IMR-90 (cell line): ENCODE measurements at regions not wholly inside any gene's neighbourhood (a gene's known extent, or its start where the extent isn't known, plus 50 kb on each side); places are given as distances from the start of the nearest gene placed in this dataset.

Experiments
- ATAC-seq: fragments of 200-7000 bp; cut with Tn5 transposase; 2 replicates; pipeline ENCODE4 v1.9.1; 2020; ENCODE audit warnings: low read depth, mild to moderate bottlenecking, moderate library complexity
- BruUV-seq: library from RNA; stranded (reverse); fragments of 400-500 nt; replicated peaks from 2 replicates; lab custom pipeline; 2021; lab: Mats Ljungman, UMichigan
- CTCF ChIA-PET: fragments of 300-600 bp; formaldehyde crosslinking; extraction: SDS; loops from one replicate; lab custom pipeline; 2021; ENCODE audit warnings: antibody characterized with exemption; lab: Yijun Ruan, JAX
- POLR2A ChIA-PET: fragments of 300-600 bp; sonication (Branson Sonifier 250); formaldehyde crosslinking; loops from one replicate; lab custom pipeline; 2022; ENCODE audit warnings: antibody characterized with exemption; ENCODE audit not compliant: unreplicated experiment; lab: Charles Lee
- DNase-seq: peaks from one replicate; pipeline ENCODE4 v3.0.0; 2013
- H2AFZ ChIP-seq: replicated peaks from 2 replicates; pipeline ENCODE3; 2013; ENCODE audit warnings: low read length, mild to moderate bottlenecking; ENCODE audit not compliant: poor library complexity
- H2AK5ac ChIP-seq: 2 replicates; pipeline ENCODE4 v1.6.1; 2013; ENCODE audit warnings: low read depth, low read length, inconsistent platforms
- H2AK9ac ChIP-seq: replicated peaks from 2 replicates; pipeline ENCODE3; 2013; ENCODE audit warnings: mild to moderate bottlenecking, low read depth, low read length, moderate library complexity; ENCODE audit not compliant: poor library complexity
- H2BK120ac ChIP-seq: 2 replicates; pipeline ENCODE4 v1.6.1; 2013; ENCODE audit warnings: low read depth, low read length, inconsistent platforms
- H2BK15ac ChIP-seq: 3 replicates; pipeline ENCODE4 v1.6.1; 2013; ENCODE audit warnings: low read depth, low read length, inconsistent platforms
- H2BK20ac ChIP-seq: 2 replicates; pipeline ENCODE4 v1.6.1; 2013; ENCODE audit warnings: low read depth, mild to moderate bottlenecking, inconsistent platforms, low read length, moderate library complexity
- H2BK5ac ChIP-seq: 2 replicates; pipeline ENCODE4 v1.6.1; 2013; ENCODE audit warnings: mild to moderate bottlenecking, low read depth, low read length, inconsistent platforms; ENCODE audit not compliant: poor library complexity, severe bottlenecking
- H3K14ac ChIP-seq: replicated peaks from 2 replicates; pipeline ENCODE4 v1.6.1; 2013; ENCODE audit warnings: low read depth, low read length, inconsistent platforms
- H3K18ac ChIP-seq: 2 replicates; pipeline ENCODE4 v1.6.1; 2013; ENCODE audit warnings: low read depth, low read length, control low read depth
- H3K23ac ChIP-seq: 2 replicates; pipeline ENCODE4 v1.6.1; 2013; ENCODE audit warnings: low read depth, low read length, inconsistent platforms
- H3K27ac ChIP-seq: 2 replicates; pipeline ENCODE4 v1.5.1; 2013; ENCODE audit warnings: mild to moderate bottlenecking, control low read depth, low read length; ENCODE audit not compliant: insufficient read depth
- H3K27me3 ChIP-seq: 2 replicates; pipeline ENCODE4 v1.6.1; 2013; ENCODE audit warnings: low read length; ENCODE audit not compliant: control insufficient read depth, insufficient read depth
- H3K36me3 ChIP-seq: 2 replicates; pipeline ENCODE4 v1.6.1; 2013; ENCODE audit warnings: low read length, mixed read lengths; ENCODE audit not compliant: control insufficient read depth, insufficient read depth
- H3K4ac ChIP-seq: 2 replicates; pipeline ENCODE4 v1.6.1; 2013; ENCODE audit warnings: low read depth, low read length, inconsistent platforms
- H3K4me1 ChIP-seq: 2 replicates; pipeline ENCODE4 v1.6.1; 2013; ENCODE audit warnings: low read length, mixed read lengths; ENCODE audit not compliant: control insufficient read depth, insufficient read depth
- H3K4me2 ChIP-seq: 2 replicates; pipeline ENCODE4 v1.6.1; 2013; ENCODE audit warnings: low read depth, mild to moderate bottlenecking, control low read depth, low read length, moderate library complexity
- H3K4me3 ChIP-seq: 2 replicates; pipeline ENCODE4 v1.5.1; 2013; ENCODE audit warnings: low read depth, mild to moderate bottlenecking, control low read depth, low read length, moderate library complexity; ENCODE audit not compliant: insufficient read depth
- H3K56ac ChIP-seq: 2 replicates; pipeline ENCODE4 v1.6.1; 2013; ENCODE audit warnings: low read length, inconsistent platforms; ENCODE audit not compliant: insufficient read depth; ENCODE audit errors: extremely low read depth
- H3K79me1 ChIP-seq, 2 experiments: 2 replicates each; pipeline ENCODE4 v1.6.1; 2013; ENCODE audit warnings: low read length in 2 of 2, inconsistent platforms in 1 of 2, low read depth in 1 of 2
- H3K9ac ChIP-seq: 2 replicates; pipeline ENCODE4 v1.6.1; 2013; ENCODE audit warnings: low read depth, low read length, control low read depth
- H3K9me1 ChIP-seq: 2 replicates; pipeline ENCODE4 v1.6.1; 2013; ENCODE audit warnings: low read length, inconsistent platforms; ENCODE audit not compliant: insufficient read depth
- H3K9me3 ChIP-seq: 2 replicates; pipeline ENCODE4 v1.6.1; 2013; ENCODE audit warnings: low read length; ENCODE audit not compliant: control insufficient read depth, insufficient read depth
- H4K20me1 ChIP-seq: 2 replicates; pipeline ENCODE4 v1.6.1; 2013; ENCODE audit warnings: low read length, inconsistent platforms; ENCODE audit not compliant: insufficient read depth
- H4K5ac ChIP-seq: 2 replicates; pipeline ENCODE4 v1.6.1; 2013; ENCODE audit warnings: mild to moderate bottlenecking, low read depth, low read length, control low read depth
- H4K8ac ChIP-seq, 2 experiments: 2 replicates each; pipeline ENCODE4 v1.6.1; 2013; ENCODE audit warnings: low read depth in 2 of 2, low read length in 2 of 2, control low read depth in 1 of 2, inconsistent platforms in 1 of 2
- H4K91ac ChIP-seq: 2 replicates; pipeline ENCODE4 v1.6.1; 2013; ENCODE audit warnings: low read depth, low read length, inconsistent platforms; ENCODE audit not compliant: insufficient read depth
- BHLHE40 ChIP-seq: fragments of 150-350 bp; IDR thresholded peaks from 2 replicates; pipeline ENCODE4 v1.6.1; 2016; ENCODE audit warnings: mild to moderate bottlenecking, low read depth, low read length
- CEBPB ChIP-seq: IDR thresholded peaks from 2 replicates; pipeline ENCODE4 v1.6.1; 2012; ENCODE audit warnings: low read depth, low read length, improper control_type of control experiment
- CHD1 ChIP-seq: IDR thresholded peaks from 2 replicates; pipeline ENCODE4 v1.6.1; 2012; ENCODE audit warnings: low read depth, low read length, improper control_type of control experiment
- CTCF ChIP-seq: conservative IDR thresholded peaks from 2 replicates; pipeline ENCODE4 v1.5.1; 2012; ENCODE audit warnings: mild to moderate bottlenecking, low read depth, low read length, improper control_type of control experiment
- ELK1 ChIP-seq: fragments of 150-350 bp; IDR thresholded peaks from 2 replicates; pipeline ENCODE4 v1.6.1; 2016; ENCODE audit warnings: low read depth, mild to moderate bottlenecking, low read length, moderate library complexity, borderline replicate concordance
- FOS ChIP-seq: fragments of 150-350 bp; IDR thresholded peaks from 2 replicates; pipeline ENCODE4 v1.6.1; 2016; ENCODE audit warnings: low read depth, low read length
- MAFK ChIP-seq: IDR thresholded peaks from 2 replicates; pipeline ENCODE4 v1.6.1; 2012; ENCODE audit warnings: low read depth, low read length, improper control_type of control experiment
- MAZ ChIP-seq: IDR thresholded peaks from 2 replicates; pipeline ENCODE4 v1.6.1; 2012; ENCODE audit warnings: low read depth, mild to moderate bottlenecking, low read length, improper control_type of control experiment, moderate library complexity, borderline replicate concordance
- MXI1 ChIP-seq: IDR thresholded peaks from 2 replicates; pipeline ENCODE4 v1.6.1; 2012; ENCODE audit warnings: low read depth, mild to moderate bottlenecking, low read length, moderate library complexity, borderline replicate concordance
- NFE2L2 ChIP-seq: fragments of 150-350 bp; IDR thresholded peaks from 2 replicates; pipeline ENCODE4 v1.6.1; 2016; ENCODE audit warnings: low read depth, mild to moderate bottlenecking, low read length
- POLR2A ChIP-seq: IDR thresholded peaks from 2 replicates; pipeline ENCODE4 v1.6.1; 2012; ENCODE audit warnings: mild to moderate bottlenecking, low read depth, low read length
- RAD21 ChIP-seq: IDR thresholded peaks from 2 replicates; pipeline ENCODE4 v1.6.1; 2012; ENCODE audit warnings: low read length, improper control_type of control experiment
- RCOR1 ChIP-seq: IDR thresholded peaks from 2 replicates; pipeline ENCODE4 v1.6.1; 2012; ENCODE audit warnings: mild to moderate bottlenecking, low read length, improper control_type of control experiment; ENCODE audit not compliant: insufficient replicate concordance
- RFX5 ChIP-seq: IDR thresholded peaks from 2 replicates; pipeline ENCODE4 v1.8.0; 2012; ENCODE audit warnings: low read depth, mild to moderate bottlenecking, low read length, moderate library complexity
- SMC3 ChIP-seq: fragments of 150-350 bp; IDR thresholded peaks from 2 replicates; pipeline ENCODE4 v1.6.1; 2016; ENCODE audit warnings: low read depth, mild to moderate bottlenecking, antibody characterized with exemption, low read length, moderate library complexity
- USF2 ChIP-seq: fragments of 150-350 bp; IDR thresholded peaks from 2 replicates; pipeline ENCODE4 v1.6.1; 2017; ENCODE audit warnings: mild to moderate bottlenecking, antibody characterized with exemption, low read length, low read depth
- WGBS, 2 experiments: methylation state at CpG; one replicate each; pipeline versions ENCODE4 v1.1.5 to v1.1.7; 2013; ENCODE audit warnings: missing lambda C conversion rate in 2 of 2; ENCODE audit not compliant: insufficient read length in 1 of 2; ENCODE audit errors: extremely low coverage in 2 of 2; 5-methylcytosine and 5-hydroxymethylcytosine counted together
- dilution Hi-C: fragments of 300-500 bp; cut with HindIII; formaldehyde crosslinking; loops from one replicate; pipeline ENCODE4 v1.14.3; 2018; ENCODE audit warnings: low sequenced_read_pairs; ENCODE audit not compliant: unreplicated experiment
- in situ Hi-C: fragments of 300-500 bp; cut with MboI; formaldehyde crosslinking; loops from 3 replicates; pipeline ENCODE4 v1.14.3; 2019; ENCODE audit warnings: low sequenced_read_pairs, inconsistent platforms, mixed read lengths
- intact Hi-C: fragments of 100-400 bp; cut with micrococcal nuclease; formaldehyde crosslinking; loops from 2 replicates; pipeline ENCODE4 v1.10.0; 2022

- Histone ChIP-seq H2BK120ac (no peak overlapping the region), H3K4ac (no peak overlapping the region), H2AFZ (no peak overlapping the region), H2BK5ac (no peak overlapping the region), H4K20me1 (no peaks in the 10 kb centered on the region), H4K91ac (no peak overlapping the region), H3K27me3 (no peaks in the 10 kb centered on the region), H3K4me2 (no peak overlapping the region), H3K36me3 (no peaks in the 10 kb centered on the region), H2AK9ac (no peak overlapping the region), H3K56ac (no peak overlapping the region), H3K9me3 (no peaks in the 10 kb centered on the region), H3K9me1 (no peaks in the 10 kb centered on the region), H3K14ac (no peak overlapping the region), H3K23ac (no peak overlapping the region), H4K8ac (no peak overlapping the region), H2BK20ac (no peak overlapping the region), H2BK15ac (no peak overlapping the region), H3K9ac (no peak overlapping the region), H2AK5ac (no peak overlapping the region), H3K27ac (no peak overlapping the region), H3K18ac (no peak overlapping the region), H3K79me1 (no peaks in the 10 kb centered on the region), H3K4me1 (no peaks in the 10 kb centered on the region), H4K5ac (no peak overlapping the region), H3K4me3 (no peak overlapping the region)
- intact Hi-C loops (no loop called here), dilution Hi-C loops (no loop called here), in situ Hi-C loops (no loop called here)
- no CpG with 5 or more reads among the region's 1 CpG for WGBS, 2 experiments
- no peak for DNase-seq
- no peak for ATAC-seq
- POLR2A ChIA-PET: no interaction called here
- BruUV-seq: no TSS peak
- CTCF ChIA-PET: no interaction called here
- no peak for TF ChIP-seq CTCF
- no peak for TF ChIP-seq MAFK
- no peak for TF ChIP-seq RAD21
- TF ChIP-seq CEBPB: no peak
- TF ChIP-seq RCOR1: no peak
- no peak for TF ChIP-seq CHD1
- no peak for TF ChIP-seq USF2
- no peak for TF ChIP-seq FOS
- no peak for TF ChIP-seq BHLHE40
- no peak for TF ChIP-seq POLR2A
- no peak for TF ChIP-seq SMC3
- no peak for TF ChIP-seq NFE2L2
- no peak for TF ChIP-seq MAZ
- TF ChIP-seq RFX5: no peak
- no peak for TF ChIP-seq MXI1
- no peak for TF ChIP-seq ELK1
Measured at GRCh38 chr4:79170077-79170476, 155.8 kb downstream of the NAA11 start.
